Liver (tissue), 8 donors: ENCODE measurements at regions not wholly inside any gene's neighbourhood (a gene's known extent, or its start where the extent isn't known, plus 50 kb on each side); places are given as distances from the start of the nearest gene placed in this dataset.

Source experiments
- DNase-seq: peaks from one replicate; pipeline ENCODE4 v3.0.0-alpha.2; 2017; ENCODE audit warnings: low spot score
- H3K27ac ChIP-seq, 2 donors: one replicate each; pipeline ENCODE4 v1.7.0; 2013; ENCODE audit warnings: inconsistent platforms in 2 of 2, low read length in 2 of 2, control low read depth in 1 of 2, low read depth in 1 of 2, mild to moderate bottlenecking in 1 of 2
- H3K27me3 ChIP-seq, 4 donors: one replicate each; pipeline versions ENCODE4 v1.6.1 to v1.7.0; 2013; ENCODE audit warnings: low read length in 3 of 4, inconsistent platforms in 1 of 4, mild to moderate bottlenecking in 1 of 4, moderate library complexity in 1 of 4; ENCODE audit not compliant: control insufficient read depth in 4 of 4, insufficient read depth in 4 of 4
- H3K36me3 ChIP-seq, 4 donors: one replicate each; pipeline versions ENCODE4 v1.6.1 to v1.7.0; 2013; ENCODE audit warnings: low read length in 3 of 4, mild to moderate bottlenecking in 3 of 4, low read depth in 1 of 4, moderate library complexity in 1 of 4; ENCODE audit not compliant: control insufficient read depth in 4 of 4, insufficient read depth in 3 of 4
- H3K4me1 ChIP-seq, 4 donors: one replicate each; pipeline versions ENCODE4 v1.6.1 to v1.7.0; 2013; ENCODE audit warnings: low read length in 3 of 4, mild to moderate bottlenecking in 3 of 4, moderate library complexity in 1 of 4; ENCODE audit not compliant: control insufficient read depth in 4 of 4, insufficient read depth in 4 of 4
- H3K4me3 ChIP-seq, 3 donors: one replicate each; pipeline versions ENCODE4 v1.6.1 to v1.7.0; 2013; ENCODE audit warnings: low read length in 3 of 3, control low read depth in 1 of 3, low read depth in 1 of 3, mild to moderate bottlenecking in 1 of 3
- H3K9ac ChIP-seq, 2 donors: one replicate each; pipeline ENCODE4 v1.7.0; 2013; ENCODE audit warnings: low read length in 2 of 2, mild to moderate bottlenecking in 2 of 2, moderate library complexity in 2 of 2, control low read depth in 1 of 2, low read depth in 1 of 2
- H3K9me3 ChIP-seq, 4 donors: one replicate each; pipeline versions ENCODE4 v1.6.1 to v1.7.0; 2013; ENCODE audit warnings: low read length in 3 of 4; ENCODE audit not compliant: control insufficient read depth in 4 of 4
- ATF3 ChIP-seq: IDR thresholded peaks from 2 replicates; pipeline ENCODE4 v1.6.1; 2016; ENCODE audit warnings: antibody characterized with exemption
- CTCF ChIP-seq: fragments of 150-350 bp; IDR thresholded peaks from 2 replicates; pipeline ENCODE4 v1.5.1; 2017; ENCODE audit warnings: improper control_type of control experiment, low read depth, low read length; ENCODE audit not compliant: missing input control
- EGR1 ChIP-seq, 2 donors: IDR thresholded peaks; 2 replicates each; pipeline ENCODE4 v1.6.1; 2016 to 2018; ENCODE audit warnings: antibody characterized with exemption in 2 of 2, low read depth in 2 of 2
- FOXA1 ChIP-seq: IDR thresholded peaks from 2 replicates; pipeline ENCODE4 v1.6.1; 2016; ENCODE audit warnings: antibody characterized with exemption
- FOXA2 ChIP-seq: IDR thresholded peaks from 2 replicates; pipeline ENCODE4 v1.6.1; 2016; ENCODE audit warnings: antibody characterized with exemption
- GABPA ChIP-seq, 2 donors: IDR thresholded peaks in 1 of 2; conservative IDR thresholded peaks in 1 of 2; 2 replicates each; pipeline ENCODE4 v1.6.1; 2016; ENCODE audit warnings: antibody characterized with exemption in 2 of 2, mild to moderate bottlenecking in 1 of 2, moderate library complexity in 1 of 2
- HNF4A ChIP-seq, 2 donors: conservative IDR thresholded peaks; 2 replicates each; pipeline ENCODE4 v1.6.1; 2016; ENCODE audit warnings: antibody characterized with exemption in 2 of 2, mild to moderate bottlenecking in 2 of 2
- JUND ChIP-seq, 2 donors: IDR thresholded peaks; 2 replicates each; pipeline ENCODE4 v1.6.1; 2016; ENCODE audit warnings: antibody characterized with exemption in 2 of 2
- MAX ChIP-seq: IDR thresholded peaks from 2 replicates; pipeline ENCODE4 v1.6.1; 2016; ENCODE audit warnings: antibody characterized with exemption
- NR2F2 ChIP-seq: IDR thresholded peaks from 2 replicates; pipeline ENCODE4 v1.6.1; 2016; ENCODE audit warnings: antibody characterized with exemption
- RAD21 ChIP-seq, 2 donors: IDR thresholded peaks; 2 replicates each; pipeline ENCODE4 v1.6.1; 2016; ENCODE audit warnings: antibody characterized with exemption in 2 of 2, mild to moderate bottlenecking in 2 of 2
- RXRA ChIP-seq, 2 donors: IDR thresholded peaks; 2 replicates each; pipeline ENCODE4 v1.6.1; 2017 to 2018; ENCODE audit warnings: antibody characterized with exemption in 2 of 2, mild to moderate bottlenecking in 1 of 2
- SP1 ChIP-seq: IDR thresholded peaks from 2 replicates; pipeline ENCODE4 v1.6.1; 2018; ENCODE audit warnings: antibody characterized with exemption, mild to moderate bottlenecking
- TAF1 ChIP-seq: conservative IDR thresholded peaks from 2 replicates; pipeline ENCODE4 v1.6.1; 2016; ENCODE audit warnings: antibody characterized with exemption, mild to moderate bottlenecking
- ZBTB33 ChIP-seq: IDR thresholded peaks from 2 replicates; pipeline ENCODE4 v1.6.1; 2016; ENCODE audit warnings: antibody characterized with exemption
- WGBS: extraction: QIAGEN DNeasy Blood & Tissue Kit; methylation state at CpG from one replicate; pipeline ENCODE4 v1.1.7; 2013; 5-methylcytosine and 5-hydroxymethylcytosine counted together
- TF ChIP-seq, protein P1 (sequence below): IDR thresholded peaks from 2 replicates; pipeline ENCODE4 v1.6.1; 2016; ENCODE audit warnings: antibody characterized with exemption, mild to moderate bottlenecking
- donor health status: healthy.
- donor health status: healthy.
- donor health status: healthy.
- donor health status: healthy.
- donor health status: healthy.

GRCh38 chr16:51450376-51450775 is 299.3 kb upstream of the SALL1 start:
- Histone ChIP-seq H3K27ac (no peak overlapping the region), H3K9me3 (no peaks in the 10 kb centered on the region), H3K4me1 (peaks cover 3 to 21% (median 6%) of the 10 kb centered on the region in 4 donors), H3K27me3 (no peaks in the 10 kb centered on the region), H3K36me3 (no peaks in the 10 kb centered on the region), H3K4me3 (no peak overlapping the region), H3K9ac (no peak overlapping the region)
- no peak for DNase-seq
- TF ChIP-seq ZBTB33: no peak
- no peak for TF ChIP-seq RXRA (IDR thresholded peaks at IDR 0.05)
- WGBS: 71% methylated on average over 7 of the region's 7 CpGs

DNA sequence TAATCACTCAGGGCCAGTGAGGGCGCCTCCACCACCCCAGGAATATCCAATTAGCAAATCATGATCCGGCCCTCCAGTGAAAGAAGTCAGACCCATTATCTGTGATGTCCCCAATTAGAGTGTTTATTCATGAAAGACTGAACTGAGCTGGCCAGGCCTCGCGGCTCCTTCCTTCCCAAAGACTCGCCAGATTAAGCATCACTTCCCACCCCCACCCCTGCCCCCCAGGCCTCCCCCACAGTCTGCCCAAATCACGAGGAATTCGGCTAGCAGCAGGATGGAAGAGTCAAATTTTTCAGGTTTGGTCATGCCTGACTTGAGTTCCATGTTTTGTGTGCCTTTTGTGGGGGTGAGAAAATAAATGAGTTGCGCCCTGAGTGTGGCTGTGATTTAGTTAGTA is 298.4 kb upstream of the SALL1 start:
- no peak for TF ChIP-seq CTCF
- no peak for TF ChIP-seq ZBTB33
- no peak for TF ChIP-seq TAF1
- no peak for TF ChIP-seq FOXA1
- TF ChIP-seq JUND (IDR thresholded peaks at IDR 0.05): no peak
- Histone ChIP-seq H3K36me3 (no peaks in the 10 kb centered on the region), H3K9ac (no peak overlapping the region), H3K4me1 (peaks cover 3 to 26% (median 7%) of the 10 kb centered on the region in 4 donors), H3K27me3 (no peaks in the 10 kb centered on the region), H3K4me3 (no peak overlapping the region), H3K9me3 (no peaks in the 10 kb centered on the region), H3K27ac (no peak overlapping the region)
- no peak for DNase-seq
- 63% methylated on average over 8 of the region's 8 CpGs for WGBS

DNA sequence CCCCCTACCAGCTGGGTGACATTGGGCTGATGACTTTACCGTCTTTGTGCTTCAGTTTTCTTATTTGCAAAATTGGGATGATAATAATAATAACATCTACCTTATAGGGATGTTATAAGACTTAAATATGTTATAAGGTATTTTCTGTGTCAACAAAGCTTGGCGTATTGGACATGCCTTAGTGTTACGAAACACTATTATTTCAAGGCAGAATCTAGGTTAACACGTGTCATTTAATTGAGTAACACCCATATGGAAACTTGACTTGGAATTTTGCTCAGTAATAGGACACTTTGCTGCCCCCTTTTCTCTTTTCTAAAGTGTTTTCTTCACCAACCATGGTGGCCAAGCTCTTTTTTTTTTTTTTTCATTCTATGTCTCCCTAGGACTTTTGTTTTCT is 294.2 kb upstream of the SALL1 start:
- no peak for DNase-seq
- Histone ChIP-seq H3K9me3 (no peaks in the 10 kb centered on the region), H3K9ac (no peak overlapping the region), H3K4me3 (no peak overlapping the region), H3K4me1 (peaks cover 0 to 13% (median 3%) of the 10 kb centered on the region in 4 donors), H3K27me3 (no peaks in the 10 kb centered on the region), H3K36me3 (no peaks in the 10 kb centered on the region), H3K27ac (no peak overlapping the region)
- WGBS: 45% methylated on average over 4 of the region's 4 CpGs
- TF ChIP-seq FOXA1 (peak; percentile 34), NR2F2 (no peak), FOXA2 (peak; percentile 73), TAF1 (no peak), SP1 (peak; percentile 26), MAX (no peak), RXRA (IDR thresholded peaks at IDR 0.05) (peak in 1 of 2 donors; percentile 61), ATF3 (no peak), JUND (IDR thresholded peaks at IDR 0.05) (peak in 1 of 2 donors; percentile 22), GABPA (IDR thresholded peaks at IDR 0.05 in 1 of 2, conservative IDR thresholded peaks at IDR 0.05 in 1 of 2) (no peak), RAD21 (IDR thresholded peaks at IDR 0.05) (peak; percentile 33 to 35), HNF4A (conservative IDR thresholded peaks at IDR 0.05) (peak; percentile 59 to 61), ZBTB33 (peak; percentile 17), EGR1 (IDR thresholded peaks at IDR 0.05; ENCODE audit: low read depth in 2 of 2) (peak in 1 of 2 donors; percentile 24)
- TF ChIP-seq, protein P1, sequence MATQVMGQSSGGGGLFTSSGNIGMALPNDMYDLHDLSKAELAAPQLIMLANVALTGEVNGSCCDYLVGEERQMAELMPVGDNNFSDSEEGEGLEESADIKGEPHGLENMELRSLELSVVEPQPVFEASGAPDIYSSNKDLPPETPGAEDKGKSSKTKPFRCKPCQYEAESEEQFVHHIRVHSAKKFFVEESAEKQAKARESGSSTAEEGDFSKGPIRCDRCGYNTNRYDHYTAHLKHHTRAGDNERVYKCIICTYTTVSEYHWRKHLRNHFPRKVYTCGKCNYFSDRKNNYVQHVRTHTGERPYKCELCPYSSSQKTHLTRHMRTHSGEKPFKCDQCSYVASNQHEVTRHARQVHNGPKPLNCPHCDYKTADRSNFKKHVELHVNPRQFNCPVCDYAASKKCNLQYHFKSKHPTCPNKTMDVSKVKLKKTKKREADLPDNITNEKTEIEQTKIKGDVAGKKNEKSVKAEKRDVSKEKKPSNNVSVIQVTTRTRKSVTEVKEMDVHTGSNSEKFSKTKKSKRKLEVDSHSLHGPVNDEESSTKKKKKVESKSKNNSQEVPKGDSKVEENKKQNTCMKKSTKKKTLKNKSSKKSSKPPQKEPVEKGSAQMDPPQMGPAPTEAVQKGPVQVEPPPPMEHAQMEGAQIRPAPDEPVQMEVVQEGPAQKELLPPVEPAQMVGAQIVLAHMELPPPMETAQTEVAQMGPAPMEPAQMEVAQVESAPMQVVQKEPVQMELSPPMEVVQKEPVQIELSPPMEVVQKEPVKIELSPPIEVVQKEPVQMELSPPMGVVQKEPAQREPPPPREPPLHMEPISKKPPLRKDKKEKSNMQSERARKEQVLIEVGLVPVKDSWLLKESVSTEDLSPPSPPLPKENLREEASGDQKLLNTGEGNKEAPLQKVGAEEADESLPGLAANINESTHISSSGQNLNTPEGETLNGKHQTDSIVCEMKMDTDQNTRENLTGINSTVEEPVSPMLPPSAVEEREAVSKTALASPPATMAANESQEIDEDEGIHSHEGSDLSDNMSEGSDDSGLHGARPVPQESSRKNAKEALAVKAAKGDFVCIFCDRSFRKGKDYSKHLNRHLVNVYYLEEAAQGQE: no peak
